Ovary (tissue), 7 donors: ENCODE measurements at regions not wholly inside any gene's neighbourhood (a gene's known extent, or its start where the extent isn't known, plus 50 kb on each side); places are given as distances from the start of the nearest gene placed in this dataset.

ENCODE experiments used
- DNase-seq, 5 donors: peaks; one replicate each; pipeline ENCODE4 v3.0.0-alpha.2; 2019 to 2020
- H3K27ac ChIP-seq, 2 donors: fragments of 200-600 bp; one replicate each; pipeline versions ENCODE4 v1.5.1 to v1.8.0; 2019 to 2022
- H3K27me3 ChIP-seq: fragments of 200-600 bp; one replicate; pipeline ENCODE4 v1.8.0; 2022
- H3K36me3 ChIP-seq: fragments of 200-600 bp; sonication (generic); one replicate; pipeline ENCODE4 v1.5.1; 2019
- H3K4me1 ChIP-seq: one replicate; pipeline ENCODE4 v1.8.1; 2013; ENCODE audit warnings: mild to moderate bottlenecking, moderate library complexity; ENCODE audit not compliant: insufficient read depth
- H3K4me3 ChIP-seq: fragments of 200-600 bp; sonication (generic); one replicate; pipeline ENCODE4 v1.5.1; 2017
- H3K9me3 ChIP-seq, 2 donors: fragments of 200-600 bp in 1 of 2; sonication (generic) in 1 of 2; one replicate each; pipeline versions ENCODE4 v1.5.1 to v1.8.1; 2013 to 2019; ENCODE audit warnings: mild to moderate bottlenecking in 1 of 2, moderate library complexity in 1 of 2
- CTCF ChIP-seq, 3 donors: fragments of 450-650 bp in 2 of 3; fragments of 200-600 bp in 1 of 3; IDR thresholded peaks; one replicate each; pipeline versions ENCODE4 v1.5.1 to v1.8.0; 2016 to 2022; ENCODE audit warnings: antibody characterized with exemption in 3 of 3, mild to moderate bottlenecking in 1 of 3
- EP300 ChIP-seq: sonication (generic); formaldehyde crosslinking; IDR thresholded peaks from one replicate; pipeline ENCODE4 v1.6.1; 2017; ENCODE audit warnings: antibody characterized with exemption
- POLR2A ChIP-seq: fragments of 450-650 bp; IDR thresholded peaks from one replicate; pipeline ENCODE4 v1.6.1; 2017; ENCODE audit warnings: antibody characterized with exemption, mild to moderate bottlenecking, moderate library complexity
- WGBS, 3 donors: extraction: QIAGEN DNeasy Blood & Tissue Kit in 1 of 3; methylation state at CpG; one replicate each; pipeline versions ENCODE4 v1.1.5 to v1.1.7; 2013 to 2017; 5-methylcytosine and 5-hydroxymethylcytosine counted together
- intact Hi-C, 4 donors: fragments of 100-400 bp; cut with DNase I; formaldehyde crosslinking; loops; one replicate each; pipeline versions ENCODE4 v1.11.0 to v1.15.1; 2022 to 2023
- donor health status: DM: no; HTN: no; CAD: no; lungs with moderate emphysema.
- donor health status: DM: no; HTN: no; CAD: no.
- donor health status: Bipolar disorder and iron deficiency.
- donor health status: DM: no; HTN: no; CAD: no.
- donor health status: DM: yes; HTN: yes; CAD: no.

- H3K27ac ChIP-seq = no peak overlapping the region
- no peaks in the 10 kb centered on the region for H3K9me3 ChIP-seq
- intact Hi-C loops = no loop called here
- no peak overlapping the region for H3K4me3 ChIP-seq
- H3K27me3 ChIP-seq = no peaks in the 10 kb centered on the region
- H3K36me3 ChIP-seq = no peaks in the 10 kb centered on the region
- no peak for TF ChIP-seq CTCF (IDR thresholded peaks at IDR 0.05)
- TF ChIP-seq EP300 = no peak
- TF ChIP-seq POLR2A = no peak
- no peak for DNase-seq
- 83 to 93% (median 92%) methylated on average over 4 of the region's 4 CpGs for WGBS, 3 donors
- no peaks in the 10 kb centered on the region for H3K4me1 ChIP-seq
Observed at GRCh38 chr6:119726086-119726485, 376.5 kb upstream of the MAN1A1 start.

GRCh38 chr6:119720160-119720559 is 370.6 kb upstream of the MAN1A1 start:
- no peaks in the 10 kb centered on the region for H3K4me1 ChIP-seq
- H3K27me3 ChIP-seq = no peaks in the 10 kb centered on the region
- H3K9me3 ChIP-seq = no peaks in the 10 kb centered on the region
- no peaks in the 10 kb centered on the region for H3K36me3 ChIP-seq
- H3K4me3 ChIP-seq = no peak overlapping the region
- TF ChIP-seq CTCF (IDR thresholded peaks at IDR 0.05) = no peak
- no peak for TF ChIP-seq POLR2A
- no peak for TF ChIP-seq EP300
- no peak overlapping the region for H3K27ac ChIP-seq
- DNase-seq = no peak
- 53 to 67% (median 64%) methylated on average over 2 of the region's 2 CpGs for WGBS, 3 donors
- intact Hi-C loops = no loop called here

GRCh38 chr6:119717942-119718341 is 368.4 kb upstream of the MAN1A1 start:
- H3K9me3 ChIP-seq = no peaks in the 10 kb centered on the region
- H3K4me3 ChIP-seq = no peak overlapping the region
- H3K4me1 ChIP-seq = no peaks in the 10 kb centered on the region
- no peak overlapping the region for H3K27ac ChIP-seq
- no peaks in the 10 kb centered on the region for H3K27me3 ChIP-seq
- intact Hi-C loops = no loop called here
- H3K36me3 ChIP-seq = no peaks in the 10 kb centered on the region
- WGBS, 3 donors = 77 to 81% (median 79%) methylated on average over 2 of the region's 2 CpGs
- no peak for DNase-seq
- TF ChIP-seq POLR2A = no peak
- TF ChIP-seq EP300 = no peak
- TF ChIP-seq CTCF (IDR thresholded peaks at IDR 0.05) = no peak

GRCh38 chr6:119716668-119717270 is 367.2 kb upstream of the MAN1A1 start:
- 92 to 98% (median 94%) methylated on average over 2 of the region's 2 CpGs for WGBS, 3 donors
- no peak for TF ChIP-seq CTCF (IDR thresholded peaks at IDR 0.05)
- Histone ChIP-seq H3K4me1 (no peaks in the 10 kb centered on the region), H3K9me3 (no peaks in the 10 kb centered on the region), H3K36me3 (no peaks in the 10 kb centered on the region), H3K27ac (no peak overlapping the region), H3K4me3 (no peak overlapping the region), H3K27me3 (no peaks in the 10 kb centered on the region)
- no peak for DNase-seq
- intact Hi-C loops = no loop called here
